ENCODE measurements at regions not wholly inside any gene's neighbourhood (a gene's known extent, or its start where the extent isn't known, plus 50 kb on each side); places are given as distances from the start of the nearest gene placed in this dataset.

- TF ChIP-seq CTCF (IDR thresholded peaks at IDR 0.05; ENCODE audit: unreplicated experiment) = no peak
- Mint-ChIP-seq H3K27me3 (ENCODE audit: insufficient read depth, unreplicated experiment) (no peaks in the 10 kb centered on the region), H3K27ac (ENCODE audit: low read depth, unreplicated experiment) (no peak overlapping the region), H3K4me1 (ENCODE audit: insufficient read depth, unreplicated experiment) (no peaks in the 10 kb centered on the region), H3K9me3 (ENCODE audit: unreplicated experiment) (peaks cover 14% of the 10 kb centered on the region), H3K36me3 (ENCODE audit: insufficient read depth, unreplicated experiment) (no peaks in the 10 kb centered on the region), H3K4me3 (ENCODE audit: unreplicated experiment) (no peak overlapping the region)
- intact Hi-C loops (cut with micrococcal nuclease) = no loop called here
- POLR2A ChIA-PET = no interaction called here
- no peak for DNase-seq (ENCODE audit: unreplicated experiment)
- CTCF ChIA-PET = interaction anchor here (0.7 kb wide), 1 partner anchor 28 kb away, joined by 3 read pairs; no protein-coding TSS in a partner anchor
- no TSS peak for BruUV-seq (replicated peaks)
These were observed 196.1 kb upstream of the SALL3 start for GRCh38 chr18:78783564-78783960.

GRCh38 chr18:78784861-78785260, 194.8 kb upstream of the SALL3 start:
- Mint-ChIP-seq H3K4me1 (ENCODE audit: insufficient read depth, unreplicated experiment) (no peaks in the 10 kb centered on the region), H3K27me3 (ENCODE audit: insufficient read depth, unreplicated experiment) (no peaks in the 10 kb centered on the region), H3K4me3 (ENCODE audit: unreplicated experiment) (no peak overlapping the region), H3K9me3 (ENCODE audit: unreplicated experiment) (peaks cover 8% of the 10 kb centered on the region), H3K36me3 (ENCODE audit: insufficient read depth, unreplicated experiment) (no peaks in the 10 kb centered on the region), H3K27ac (ENCODE audit: low read depth, unreplicated experiment) (no peak overlapping the region)
- no peak for TF ChIP-seq CTCF (IDR thresholded peaks at IDR 0.05; ENCODE audit: unreplicated experiment)
- POLR2A ChIA-PET = no interaction called here
- CTCF ChIA-PET = no interaction called here
- DNase-seq (ENCODE audit: unreplicated experiment) = no peak
- intact Hi-C loops (cut with micrococcal nuclease) = no loop called here
- no TSS peak for BruUV-seq (replicated peaks)

GRCh38 chr18:78785706-78786105, 193.9 kb upstream of the SALL3 start:
- POLR2A ChIA-PET = no interaction called here
- H3K4me3 Mint-ChIP-seq (ENCODE audit: unreplicated experiment) = no peak overlapping the region
- TF ChIP-seq CTCF (IDR thresholded peaks at IDR 0.05; ENCODE audit: unreplicated experiment) = no peak

GRCh38 chr18:78786776-78787175, 192.8 kb upstream of the SALL3 start:
- DNase-seq (ENCODE audit: unreplicated experiment) = no peak
- Mint-ChIP-seq H3K27ac (ENCODE audit: low read depth, unreplicated experiment) (no peak overlapping the region), H3K4me3 (ENCODE audit: unreplicated experiment) (no peak overlapping the region), H3K4me1 (ENCODE audit: insufficient read depth, unreplicated experiment) (no peaks in the 10 kb centered on the region), H3K9me3 (ENCODE audit: unreplicated experiment) (peaks cover 13% of the 10 kb centered on the region), H3K36me3 (ENCODE audit: insufficient read depth, unreplicated experiment) (no peaks in the 10 kb centered on the region), H3K27me3 (ENCODE audit: insufficient read depth, unreplicated experiment) (no peaks in the 10 kb centered on the region)
- CTCF ChIA-PET = no interaction called here
- no peak for TF ChIP-seq CTCF (IDR thresholded peaks at IDR 0.05; ENCODE audit: unreplicated experiment)
- POLR2A ChIA-PET = no interaction called here
- intact Hi-C loops (cut with micrococcal nuclease) = no loop called here
- BruUV-seq (replicated peaks) = no TSS peak

More at GRCh38 chr18:78785706-78786105, 193.9 kb upstream of the SALL3 start:
- H3K27me3 Mint-ChIP-seq (ENCODE audit: insufficient read depth, unreplicated experiment) = no peaks in the 10 kb centered on the region
- no TSS peak for BruUV-seq (replicated peaks)
- no peak for DNase-seq (ENCODE audit: unreplicated experiment)
- CTCF ChIA-PET = no interaction called here
- no peaks in the 10 kb centered on the region for H3K36me3 Mint-ChIP-seq (ENCODE audit: insufficient read depth, unreplicated experiment)
- H3K27ac Mint-ChIP-seq (ENCODE audit: low read depth, unreplicated experiment) = no peak overlapping the region
- H3K4me1 Mint-ChIP-seq (ENCODE audit: insufficient read depth, unreplicated experiment) = no peaks in the 10 kb centered on the region
- intact Hi-C loops (cut with micrococcal nuclease) = no loop called here
- H3K9me3 Mint-ChIP-seq (ENCODE audit: unreplicated experiment) = peaks cover 8% of the 10 kb centered on the region

Data from MCF 10A (cell line).